ENCODE measurements at regions not wholly inside any gene's neighbourhood (a gene's known extent, or its start where the extent isn't known, plus 50 kb on each side); places are given as distances from the start of the nearest gene placed in this dataset.

DNA sequence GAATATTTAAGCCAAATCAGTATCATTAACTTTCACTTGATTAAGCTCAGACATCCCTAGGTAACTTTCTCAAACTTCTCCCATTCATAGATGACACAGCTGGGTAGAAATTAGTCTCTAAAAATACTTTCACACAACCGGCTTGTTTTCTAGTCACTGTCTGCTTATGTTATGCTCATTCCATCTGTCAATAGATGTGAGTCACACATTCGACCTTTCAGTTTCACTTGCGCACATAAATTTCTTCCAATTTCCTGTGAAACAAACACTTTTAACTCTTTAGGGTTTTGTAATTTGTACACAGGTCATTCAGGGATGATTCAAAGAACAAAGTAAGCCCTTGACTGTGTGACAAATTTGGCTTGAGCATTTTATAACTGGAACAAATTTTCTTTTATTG lies 723.0 kb downstream of the KCNA4 start (continued):
- TF ChIP-seq, protein P1, sequence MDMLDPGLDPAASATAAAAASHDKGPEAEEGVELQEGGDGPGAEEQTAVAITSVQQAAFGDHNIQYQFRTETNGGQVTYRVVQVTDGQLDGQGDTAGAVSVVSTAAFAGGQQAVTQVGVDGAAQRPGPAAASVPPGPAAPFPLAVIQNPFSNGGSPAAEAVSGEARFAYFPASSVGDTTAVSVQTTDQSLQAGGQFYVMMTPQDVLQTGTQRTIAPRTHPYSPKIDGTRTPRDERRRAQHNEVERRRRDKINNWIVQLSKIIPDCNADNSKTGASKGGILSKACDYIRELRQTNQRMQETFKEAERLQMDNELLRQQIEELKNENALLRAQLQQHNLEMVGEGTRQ (IDR thresholded peaks at IDR 0.05; ENCODE audit: borderline replicate concordance, low read depth, low read length), result no peak
- TF ChIP-seq YY1 (IDR thresholded peaks at IDR 0.05; ENCODE audit: low read depth), result no peak
- TF ChIP-seq REST (IDR thresholded peaks at IDR 0.05; ENCODE audit: low read depth, low read length), result no peak

DNA sequence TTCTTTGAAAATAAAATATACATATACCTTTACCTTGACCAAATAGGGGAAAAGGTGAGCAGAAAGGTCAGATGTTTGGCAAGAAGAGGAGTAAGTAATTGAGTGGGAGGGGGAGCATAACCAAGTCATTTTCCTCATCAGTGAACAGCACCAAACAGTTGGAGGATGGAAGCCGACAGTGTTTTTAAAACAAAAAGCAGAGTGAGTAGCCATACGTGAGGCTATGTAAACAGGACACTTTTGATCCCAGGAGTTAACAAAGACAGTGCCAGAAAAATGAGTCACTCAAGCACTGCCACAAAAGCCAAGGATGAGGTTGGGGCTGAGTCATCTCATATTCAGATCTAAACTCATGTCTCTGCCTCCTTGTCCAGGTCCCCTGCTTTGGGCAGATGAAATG lies 734.7 kb downstream of the KCNA4 start:
- Histone ChIP-seq H3K4me1 (ENCODE audit: control insufficient read depth in 1 of 2, insufficient read depth in 2 of 2, low read depth in 1 of 2, low read length in 1 of 2) (peaks cover 0 to 21% of the 10 kb centered on the region in 2 experiments; a peak in 3 of 4 replicates), H2AFZ (ENCODE audit: low read depth) (no peak overlapping the region), H3K27me3 (ENCODE audit: insufficient read depth) (no peaks in the 10 kb centered on the region)
- peak; percentile 70; the same call in 1 of the 2 replicates for TF ChIP-seq POLR2AphosphoS5 (IDR thresholded peaks at IDR 0.05; ENCODE audit: low read depth, low read length)
- TF ChIP-seq GATA2 (CRISPR knock-in tag; IDR thresholded peaks at IDR 0.05), result no peak
- no peak for TF ChIP-seq ELF1 (IDR thresholded peaks at IDR 0.05)
- no peak for TF ChIP-seq GABPA (IDR thresholded peaks at IDR 0.05; ENCODE audit: low read depth)
- TF ChIP-seq TCF12 (IDR thresholded peaks at IDR 0.05), result peak; percentile 84
- peak; percentile 50; the same call in 1 of the 2 replicates for TF ChIP-seq RXRA (IDR thresholded peaks at IDR 0.05; ENCODE audit: borderline replicate concordance, low read depth)
- TF ChIP-seq TAF1 (IDR thresholded peaks at IDR 0.05; ENCODE audit: borderline replicate concordance, low read depth, low read length), result no peak
- TF ChIP-seq SMC3 (IDR thresholded peaks at IDR 0.05; ENCODE audit: low read depth, low read length), result no peak
- no peak for TF ChIP-seq NRF1 (IDR thresholded peaks at IDR 0.05; ENCODE audit: low read depth, low read length)
- TF ChIP-seq JUND (IDR thresholded peaks at IDR 0.05), result peak; percentile 97
- no peak for TF ChIP-seq USF1 (IDR thresholded peaks at IDR 0.05; ENCODE audit: borderline replicate concordance, low read depth)
- TF ChIP-seq YY1 (IDR thresholded peaks at IDR 0.05; ENCODE audit: low read depth), result no peak
- no peak for TF ChIP-seq RCOR1 (IDR thresholded peaks at IDR 0.05; ENCODE audit: low read length)
- peak; percentile 96 for TF ChIP-seq NFIC (IDR thresholded peaks at IDR 0.05; ENCODE audit: borderline replicate concordance)
- no peak for TF ChIP-seq RAD21 (IDR thresholded peaks at IDR 0.05; ENCODE audit: low read length)
- TF ChIP-seq REST (IDR thresholded peaks at IDR 0.05; ENCODE audit: low read depth, low read length), result no peak
- no peak for TF ChIP-seq FOXJ3 (CRISPR knock-in tag; IDR thresholded peaks at IDR 0.05)
- no peak for TF ChIP-seq MEF2A (IDR thresholded peaks at IDR 0.05; ENCODE audit: borderline replicate concordance, low read depth)
- TF ChIP-seq MXI1 (IDR thresholded peaks at IDR 0.05; ENCODE audit: low read depth, low read length), result no peak
- TF ChIP-seq, protein P1 (IDR thresholded peaks at IDR 0.05; ENCODE audit: borderline replicate concordance, low read depth, low read length), result no peak
- no peak for TF ChIP-seq FOXM1 (IDR thresholded peaks at IDR 0.05; ENCODE audit: low read depth)
- TF ChIP-seq, protein P2, sequence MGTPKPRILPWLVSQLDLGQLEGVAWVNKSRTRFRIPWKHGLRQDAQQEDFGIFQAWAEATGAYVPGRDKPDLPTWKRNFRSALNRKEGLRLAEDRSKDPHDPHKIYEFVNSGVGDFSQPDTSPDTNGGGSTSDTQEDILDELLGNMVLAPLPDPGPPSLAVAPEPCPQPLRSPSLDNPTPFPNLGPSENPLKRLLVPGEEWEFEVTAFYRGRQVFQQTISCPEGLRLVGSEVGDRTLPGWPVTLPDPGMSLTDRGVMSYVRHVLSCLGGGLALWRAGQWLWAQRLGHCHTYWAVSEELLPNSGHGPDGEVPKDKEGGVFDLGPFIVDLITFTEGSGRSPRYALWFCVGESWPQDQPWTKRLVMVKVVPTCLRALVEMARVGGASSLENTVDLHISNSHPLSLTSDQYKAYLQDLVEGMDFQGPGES (IDR thresholded peaks at IDR 0.05; ENCODE audit: low read depth, low read length), result no peak

More for the DNA sequence above, 734.7 kb downstream of the KCNA4 start:
- peaks cover 4% of the 10 kb centered on the region for H3F3A ChIP-seq (replicated peaks; ENCODE audit: insufficient read depth)
- no peak overlapping the region for H3K4me3 ChIP-seq (ENCODE audit: low read depth in 2 of 2, low read length in 1 of 2)
- no peaks in the 10 kb centered on the region for H3K9me2 ChIP-seq
- no peaks in the 10 kb centered on the region for H4K20me1 ChIP-seq (ENCODE audit: insufficient read depth)
- peak overlapping the region; percentile 45 for H3K4me2 ChIP-seq
- H3K79me2 ChIP-seq (ENCODE audit: insufficient read depth), result no peaks in the 10 kb centered on the region
- ChIA-PET POLR2A (no interaction called here), CTCF (no interaction called here)
- no peak for DNase-seq
- 0% methylated on average over 2 of the region's 2 CpGs for WGBS (ENCODE audit: low lambda C conversion rate)
- peak overlapping the region; percentile 53 for H3K9ac ChIP-seq
- H3K36me3 ChIP-seq (replicated peaks in 1 of 2; ENCODE audit: control insufficient read depth in 1 of 2, insufficient read depth in 2 of 2, low read length in 1 of 2), result no peaks in the 10 kb centered on the region
- H3K9me3 ChIP-seq, result no peaks in the 10 kb centered on the region
- H3K27ac ChIP-seq (ENCODE audit: low read depth in 2 of 2, low read length in 1 of 2), result peak overlapping the region; percentile 9 to 85; a peak in 3 of 4 replicates
